Adrenal gland (tissue), 9 donors: ENCODE measurements at regions not wholly inside any gene's neighbourhood (a gene's known extent, or its start where the extent isn't known, plus 50 kb on each side); places are given as distances from the start of the nearest gene placed in this dataset.

ENCODE experiments used
- DNase-seq, 7 donors: peaks; one replicate each; pipeline ENCODE4 v3.0.0-alpha.2; 2019 to 2020
- H3K27ac ChIP-seq, 5 donors: fragments of 200-600 bp; sonication (generic) in 4 of 5; 1 replicate in 3 of 5; 2 replicates in 2 of 5; pipeline versions ENCODE4 v1.5.1 to v1.8.0; 2016 to 2020; ENCODE audit warnings: mild to moderate bottlenecking in 1 of 5
- H3K27me3 ChIP-seq: fragments of 200-600 bp; 2 replicates; pipeline ENCODE4 v1.8.0; 2021
- H3K36me3 ChIP-seq, 2 donors: fragments of 200-600 bp; replicated peaks in 1 of 2; 1 replicate in 1 of 2; 2 replicates in 1 of 2; pipeline versions ENCODE4 v1.5.1 to v1.8.0; 2018 to 2022
- H3K4me1 ChIP-seq, 2 donors: fragments of 200-600 bp; replicated peaks in 1 of 2; 1 replicate in 1 of 2; 2 replicates in 1 of 2; pipeline versions ENCODE4 v1.5.1 to v1.8.0; 2018 to 2021
- H3K4me3 ChIP-seq, 4 donors: fragments of 200-600 bp; sonication (generic) in 3 of 4; one replicate each; pipeline ENCODE4 v1.5.1; 2016 to 2018
- H3K9me3 ChIP-seq, 3 donors: fragments of 200-600 bp; sonication (generic) in 1 of 3; replicated peaks in 1 of 3; 1 replicate in 2 of 3; 2 replicates in 1 of 3; pipeline versions ENCODE4 v1.5.1 to v1.8.0; 2016 to 2021
- CTCF ChIP-seq, 6 experiments: fragments of 450-650 bp in 4 of 6; fragments of 200-600 bp in 2 of 6; sonication (generic) in 1 of 6; IDR thresholded peaks; 1 replicate in 5 of 6; 2 replicates in 1 of 6; pipeline versions ENCODE4 v1.5.1 to v1.8.0; 2016 to 2021; ENCODE audit warnings: antibody characterized with exemption in 6 of 6, mild to moderate bottlenecking in 2 of 6, moderate library complexity in 1 of 6
- POLR2A ChIP-seq, 2 donors: fragments of 450-650 bp; IDR thresholded peaks; one replicate each; pipeline ENCODE4 v1.6.1; 2017; ENCODE audit warnings: antibody characterized with exemption in 2 of 2, mild to moderate bottlenecking in 2 of 2, moderate library complexity in 1 of 2
- WGBS, 4 donors: extraction: QIAGEN DNeasy Blood & Tissue Kit in 2 of 4; methylation state at CpG; one replicate each; pipeline versions ENCODE4 v1.1.5 to v1.1.7; 2013 to 2017; 5-methylcytosine and 5-hydroxymethylcytosine counted together
- intact Hi-C, 2 donors: fragments of 100-400 bp; cut with DNase I; formaldehyde crosslinking; loops; one replicate each; pipeline versions ENCODE4 v1.14.1 to v1.15.0; 2022 to 2023
- donor health status: healthy with polysubstance abuse.
- donor health status: Bipolar disorder and iron deficiency.
- donor health status: DM: yes; HTN: yes; CAD: no.
- donor health status: DM: no; HTN: no; CAD: no.
- donor health status: DM: no; HTN: no; CAD: no.

- no peak for DNase-seq
- H3K9me3 ChIP-seq, result no peaks in the 10 kb centered on the region
- no peaks in the 10 kb centered on the region for H3K36me3 ChIP-seq
- TF ChIP-seq POLR2A (IDR thresholded peaks at IDR 0.05) (no peak), CTCF (IDR thresholded peaks at IDR 0.05) (no peak)
- no peak overlapping the region for H3K27ac ChIP-seq
- no peak overlapping the region for H3K4me3 ChIP-seq
- H3K4me1 ChIP-seq, result no peaks in the 10 kb centered on the region
- no peaks in the 10 kb centered on the region for H3K27me3 ChIP-seq
- intact Hi-C loops, result no loop called here
Measured at GRCh38 chr3:189070965-189071364, 100.8 kb upstream of the TPRG1 start.

GRCh38 chr3:189071446-189071845 lies 100.3 kb upstream of the TPRG1 start:
- no peak overlapping the region for H3K27ac ChIP-seq
- H3K27me3 ChIP-seq, result no peaks in the 10 kb centered on the region
- no peak overlapping the region for H3K4me3 ChIP-seq
- H3K4me1 ChIP-seq, result no peaks in the 10 kb centered on the region
- WGBS, 4 donors, result 80 to 86% (median 82%) methylated on average over 2 of the region's 2 CpGs
- no peak for DNase-seq
- H3K9me3 ChIP-seq, result no peaks in the 10 kb centered on the region
- TF ChIP-seq CTCF (IDR thresholded peaks at IDR 0.05) (no peak), POLR2A (IDR thresholded peaks at IDR 0.05) (no peak)
- intact Hi-C loops, result no loop called here
- H3K36me3 ChIP-seq, result no peaks in the 10 kb centered on the region

- Histone ChIP-seq H3K27ac (no peak overlapping the region), H3K27me3 (no peaks in the 10 kb centered on the region), H3K36me3 (no peaks in the 10 kb centered on the region), H3K9me3 (no peaks in the 10 kb centered on the region), H3K4me1 (no peaks in the 10 kb centered on the region), H3K4me3 (no peak overlapping the region)
- intact Hi-C loops, result no loop called here
- DNase-seq, result no peak
- no peak for TF ChIP-seq CTCF (IDR thresholded peaks at IDR 0.05)
- no peak for TF ChIP-seq POLR2A (IDR thresholded peaks at IDR 0.05)
- WGBS, 4 donors, result 88 to 95% (median 91%) methylated on average over 1 of the region's 1 CpG
Measured at GRCh38 chr3:189076449-189076848, 95.3 kb upstream of the TPRG1 start.

GRCh38 chr3:189080745-189081144 lies 91.0 kb upstream of the TPRG1 start:
- intact Hi-C loops, result no loop called here
- Histone ChIP-seq H3K4me3 (no peak overlapping the region), H3K27me3 (no peaks in the 10 kb centered on the region), H3K36me3 (no peaks in the 10 kb centered on the region), H3K9me3 (no peaks in the 10 kb centered on the region), H3K27ac (no peak overlapping the region), H3K4me1 (no peaks in the 10 kb centered on the region)
- TF ChIP-seq POLR2A (IDR thresholded peaks at IDR 0.05), result no peak
- no peak for TF ChIP-seq CTCF (IDR thresholded peaks at IDR 0.05)
- DNase-seq, result no peak
- WGBS, 4 donors, result 65 to 71% (median 67%) methylated on average over 2 of the region's 2 CpGs
